Activated CD8-positive, alpha-beta T cell treated with anti-CD3 and anti-CD28 coated beads for 36 hours (primary cell): ENCODE measurements at regions not wholly inside any gene's neighbourhood (a gene's known extent, or its start where the extent isn't known, plus 50 kb on each side); places are given as distances from the start of the nearest gene placed in this dataset.

Experiments
- ATAC-seq: fragments of 200-7000 bp; cut with Tn5 transposase; one replicate; pipeline ENCODE4 v1.10.0; 2021; ENCODE audit warnings: mild to moderate bottlenecking, moderate library complexity
- CTCF ChIA-PET: fragments of 350-600 bp; sonication (Branson Sonifier 250); formaldehyde crosslinking; loops from one replicate; lab custom pipeline; 2021; ENCODE audit warnings: antibody characterized with exemption; lab: Charles Lee
- POLR2A ChIA-PET: fragments of 350-600 bp; sonication (Branson Sonifier 250); formaldehyde crosslinking; loops from one replicate; lab custom pipeline; 2021; ENCODE audit warnings: antibody characterized with exemption; lab: Charles Lee
- DNase-seq: peaks from one replicate; pipeline ENCODE4 v3.0.0-alpha.2; 2020
- H3K27ac Mint-ChIP-seq: one replicate; pipeline ENCODE4 v1.8.0; 2021; ENCODE audit warnings: mild to moderate bottlenecking, mixed read lengths
- H3K27me3 Mint-ChIP-seq: one replicate; pipeline ENCODE4 v1.8.0; 2021; ENCODE audit warnings: mixed read lengths
- H3K36me3 Mint-ChIP-seq: one replicate; pipeline ENCODE4 v1.8.0; 2021; ENCODE audit warnings: low read depth, mixed read lengths
- H3K4me1 Mint-ChIP-seq: one replicate; pipeline ENCODE4 v1.8.0; 2021; ENCODE audit warnings: low read depth, mixed read lengths
- H3K4me3 Mint-ChIP-seq: one replicate; pipeline ENCODE4 v1.8.0; 2021; ENCODE audit warnings: mild to moderate bottlenecking, moderate library complexity, mixed read lengths
- H3K9me3 Mint-ChIP-seq: one replicate; pipeline ENCODE4 v1.8.0; 2021; ENCODE audit warnings: mixed read lengths
- intact Hi-C: fragments of 100-400 bp; cut with micrococcal nuclease; formaldehyde crosslinking; loops from one replicate; pipeline ENCODE4 v1.10.0; 2022
- TF ChIP-seq, protein P1 (sequence below): fragments of 200-600 bp; IDR thresholded peaks from one replicate; pipeline ENCODE4 v1.8.0; 2022; ENCODE audit warnings: antibody characterized with exemption, mild to moderate bottlenecking

GRCh38 chr7:52854681-52855080 is 180.8 kb upstream of the POM121L12 start:
- TF ChIP-seq, protein P1, sequence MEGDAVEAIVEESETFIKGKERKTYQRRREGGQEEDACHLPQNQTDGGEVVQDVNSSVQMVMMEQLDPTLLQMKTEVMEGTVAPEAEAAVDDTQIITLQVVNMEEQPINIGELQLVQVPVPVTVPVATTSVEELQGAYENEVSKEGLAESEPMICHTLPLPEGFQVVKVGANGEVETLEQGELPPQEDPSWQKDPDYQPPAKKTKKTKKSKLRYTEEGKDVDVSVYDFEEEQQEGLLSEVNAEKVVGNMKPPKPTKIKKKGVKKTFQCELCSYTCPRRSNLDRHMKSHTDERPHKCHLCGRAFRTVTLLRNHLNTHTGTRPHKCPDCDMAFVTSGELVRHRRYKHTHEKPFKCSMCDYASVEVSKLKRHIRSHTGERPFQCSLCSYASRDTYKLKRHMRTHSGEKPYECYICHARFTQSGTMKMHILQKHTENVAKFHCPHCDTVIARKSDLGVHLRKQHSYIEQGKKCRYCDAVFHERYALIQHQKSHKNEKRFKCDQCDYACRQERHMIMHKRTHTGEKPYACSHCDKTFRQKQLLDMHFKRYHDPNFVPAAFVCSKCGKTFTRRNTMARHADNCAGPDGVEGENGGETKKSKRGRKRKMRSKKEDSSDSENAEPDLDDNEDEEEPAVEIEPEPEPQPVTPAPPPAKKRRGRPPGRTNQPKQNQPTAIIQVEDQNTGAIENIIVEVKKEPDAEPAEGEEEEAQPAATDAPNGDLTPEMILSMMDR: no peak
- DNase-seq (no peak), ATAC-seq (no peak)
- intact Hi-C loops: no loop called here
- H3K27ac Mint-ChIP-seq: no peak overlapping the region
- H3K36me3 Mint-ChIP-seq: no peaks in the 10 kb centered on the region
- ChIA-PET CTCF (no interaction called here), POLR2A (no interaction called here)
- no peak overlapping the region for H3K4me3 Mint-ChIP-seq
- no peaks in the 10 kb centered on the region for H3K27me3 Mint-ChIP-seq
- peaks cover 10% of the 10 kb centered on the region for H3K9me3 Mint-ChIP-seq
- no peaks in the 10 kb centered on the region for H3K4me1 Mint-ChIP-seq

- H3K4me3 Mint-ChIP-seq: no peak overlapping the region
- TF ChIP-seq, protein P1: no peak
- peaks cover 14% of the 10 kb centered on the region for H3K9me3 Mint-ChIP-seq
- H3K27ac Mint-ChIP-seq: no peak overlapping the region
- no peaks in the 10 kb centered on the region for H3K4me1 Mint-ChIP-seq
- ATAC-seq: no peak
- ChIA-PET POLR2A (no interaction called here), CTCF (interaction anchor here (0.7 kb wide), 1 partner anchor 259 kb away, joined by 3 read pairs; no protein-coding TSS in a partner anchor)
- H3K36me3 Mint-ChIP-seq: no peaks in the 10 kb centered on the region
- intact Hi-C loops: no loop called here
- no peaks in the 10 kb centered on the region for H3K27me3 Mint-ChIP-seq
- DNase-seq: no peak
Observed at GRCh38 chr7:52851547-52851946, 183.9 kb upstream of the POM121L12 start.

GRCh38 chr7:52843436-52843835 is 192.0 kb upstream of the POM121L12 start:
- ATAC-seq (no peak), DNase-seq (no peak)
- Mint-ChIP-seq H3K4me1 (no peaks in the 10 kb centered on the region), H3K27ac (no peak overlapping the region), H3K4me3 (no peak overlapping the region), H3K9me3 (peaks cover 13% of the 10 kb centered on the region), H3K36me3 (no peaks in the 10 kb centered on the region), H3K27me3 (no peaks in the 10 kb centered on the region)
- TF ChIP-seq, protein P1: no peak
- ChIA-PET CTCF (no interaction called here), POLR2A (no interaction called here)
- intact Hi-C loops: no loop called here

GRCh38 chr7:52842202-52842900 is 193.1 kb upstream of the POM121L12 start:
- ChIA-PET POLR2A (no interaction called here), CTCF (no interaction called here)
- intact Hi-C loops: no loop called here
- DNase-seq: no peak
- peaks cover 15% of the 10 kb centered on the region for H3K9me3 Mint-ChIP-seq
- ATAC-seq: no peak
- H3K27me3 Mint-ChIP-seq: no peaks in the 10 kb centered on the region
- H3K4me3 Mint-ChIP-seq: no peak overlapping the region
- TF ChIP-seq, protein P1: no peak
- no peaks in the 10 kb centered on the region for H3K36me3 Mint-ChIP-seq
- H3K27ac Mint-ChIP-seq: no peak overlapping the region
- H3K4me1 Mint-ChIP-seq: no peaks in the 10 kb centered on the region

GRCh38 chr7:52838981-52839411 is 196.4 kb upstream of the POM121L12 start:
- H3K4me3 Mint-ChIP-seq: no peak overlapping the region
- peaks cover 9% of the 10 kb centered on the region for H3K9me3 Mint-ChIP-seq
- no peak overlapping the region for H3K27ac Mint-ChIP-seq
- ATAC-seq (no peak), DNase-seq (no peak)
- no peaks in the 10 kb centered on the region for H3K4me1 Mint-ChIP-seq
- CTCF ChIA-PET: no interaction called here
- TF ChIP-seq, protein P1: no peak
- POLR2A ChIA-PET: no interaction called here
- no peaks in the 10 kb centered on the region for H3K27me3 Mint-ChIP-seq
- H3K36me3 Mint-ChIP-seq: no peaks in the 10 kb centered on the region
- intact Hi-C loops: no loop called here
